Astrocyte (in vitro differentiated cells and primary cell): ENCODE measurements at regions not wholly inside any gene's neighbourhood (a gene's known extent, or its start where the extent isn't known, plus 50 kb on each side); places are given as distances from the start of the nearest gene placed in this dataset.

ENCODE experiments used
- DNase-seq: peaks from one replicate; pipeline ENCODE4 v3.0.0-alpha.2; 2010; ENCODE audit warnings: low read depth
- FAIRE-seq: peaks from 2 replicates; lab custom pipeline; 2011; peaks lifted over from hg19 to GRCh38; lab: Jason Lieb, UNC
- H2AFZ ChIP-seq: 2 replicates; pipeline ENCODE4 v1.6.0; 2012; ENCODE audit warnings: low read depth, low read length, inconsistent platforms
- H3K27ac ChIP-seq: 2 replicates; pipeline ENCODE4 v1.5.1; 2011; ENCODE audit warnings: low read depth, low read length, inconsistent platforms
- H3K27me3 ChIP-seq: 2 replicates; pipeline ENCODE4 v1.6.0; 2011; ENCODE audit warnings: low read length, inconsistent platforms; ENCODE audit not compliant: insufficient read depth
- H3K36me3 ChIP-seq: 2 replicates; pipeline ENCODE4 v1.5.1; 2011; ENCODE audit warnings: low read length, inconsistent platforms; ENCODE audit not compliant: insufficient read depth
- H3K4me1 ChIP-seq: 2 replicates; pipeline ENCODE4 v1.5.1; 2011; ENCODE audit warnings: low read length, inconsistent platforms; ENCODE audit not compliant: insufficient read depth
- H3K4me2 ChIP-seq: 2 replicates; pipeline ENCODE4 v1.6.0; 2012; ENCODE audit warnings: low read length, inconsistent platforms
- H3K4me3 ChIP-seq: 2 replicates; pipeline ENCODE4 v1.5.1; 2011; ENCODE audit warnings: low read depth, mild to moderate bottlenecking, low read length, inconsistent platforms; ENCODE audit not compliant: insufficient read depth
- H3K79me2 ChIP-seq: 2 replicates; pipeline ENCODE4 v1.6.0; 2012; ENCODE audit warnings: mild to moderate bottlenecking, low read length, inconsistent platforms; ENCODE audit not compliant: insufficient read depth
- H3K9ac ChIP-seq: 2 replicates; pipeline ENCODE4 v1.6.0; 2012; ENCODE audit warnings: mild to moderate bottlenecking, low read length, inconsistent platforms
- H3K9me3 ChIP-seq: 2 replicates; pipeline ENCODE4 v1.5.1; 2012; ENCODE audit warnings: low read depth, mild to moderate bottlenecking, low read length, inconsistent platforms; ENCODE audit not compliant: insufficient read depth
- H4K20me1 ChIP-seq: 2 replicates; pipeline ENCODE4 v1.6.0; 2012; ENCODE audit warnings: low read length, inconsistent platforms; ENCODE audit not compliant: insufficient read depth
- H3K27ac Mint-ChIP-seq: one replicate; pipeline ENCODE4 v1.8.0; 2021; ENCODE audit warnings: mild to moderate bottlenecking, mixed read lengths; ENCODE audit not compliant: unreplicated experiment
- H3K27me3 Mint-ChIP-seq: one replicate; pipeline ENCODE4 v1.8.0; 2021; ENCODE audit warnings: low read depth, mixed read lengths; ENCODE audit not compliant: unreplicated experiment
- H3K36me3 Mint-ChIP-seq: one replicate; pipeline ENCODE4 v1.8.0; 2021; ENCODE audit warnings: low read depth, mixed read lengths; ENCODE audit not compliant: unreplicated experiment
- H3K4me1 Mint-ChIP-seq: one replicate; pipeline ENCODE4 v1.8.0; 2021; ENCODE audit warnings: low read depth, mixed read lengths; ENCODE audit not compliant: unreplicated experiment
- H3K4me3 Mint-ChIP-seq: one replicate; pipeline ENCODE4 v1.8.0; 2021; ENCODE audit warnings: mild to moderate bottlenecking, moderate library complexity, mixed read lengths; ENCODE audit not compliant: unreplicated experiment
- H3K9me3 Mint-ChIP-seq: one replicate; pipeline ENCODE4 v1.8.0; 2021; ENCODE audit warnings: mild to moderate bottlenecking, mixed read lengths; ENCODE audit not compliant: unreplicated experiment
- CTCF ChIP-seq: IDR thresholded peaks from 2 replicates; pipeline ENCODE4 v1.5.1; 2011; ENCODE audit warnings: low read depth, mild to moderate bottlenecking, inconsistent platforms, low read length, moderate library complexity; ENCODE audit not compliant: insufficient read depth
- EZH2 ChIP-seq: IDR thresholded peaks from 2 replicates; pipeline ENCODE4 v1.6.1; 2012; ENCODE audit warnings: mild to moderate bottlenecking, low read length, inconsistent platforms; ENCODE audit not compliant: insufficient read depth

GRCh38 chr3:159029306-159030026 is 227.6 kb downstream of the MFSD1 start:
- Mint-ChIP-seq H3K4me3 (no peak overlapping the region), H3K4me1 (peaks cover 2% of the 10 kb centered on the region), H3K27ac (no peak overlapping the region), H3K27me3 (no peaks in the 10 kb centered on the region), H3K9me3 (peaks cover 4% of the 10 kb centered on the region), H3K36me3 (no peaks in the 10 kb centered on the region)
- Histone ChIP-seq H3K27ac (no peak overlapping the region), H3K4me3 (no peak overlapping the region), H3K9ac (no peak overlapping the region), H3K79me2 (no peaks in the 10 kb centered on the region), H3K4me1 (no peaks in the 10 kb centered on the region), H3K27me3 (no peaks in the 10 kb centered on the region), H3K36me3 (no peaks in the 10 kb centered on the region), H3K4me2 (no peak overlapping the region), H4K20me1 (no peaks in the 10 kb centered on the region), H3K9me3 (no peaks in the 10 kb centered on the region), H2AFZ (no peak overlapping the region)
- DNase-seq (no peak), FAIRE-seq (no peak)
- TF ChIP-seq CTCF (no peak), EZH2 (no peak)

GRCh38 chr3:159030138-159030670 is 228.3 kb downstream of the MFSD1 start:
- H3K4me1 ChIP-seq = no peaks in the 10 kb centered on the region
- no peaks in the 10 kb centered on the region for H3K9me3 ChIP-seq
- H3K9ac ChIP-seq = no peak overlapping the region
- no peaks in the 10 kb centered on the region for H3K36me3 Mint-ChIP-seq
- no peaks in the 10 kb centered on the region for H3K27me3 ChIP-seq
- H4K20me1 ChIP-seq = no peaks in the 10 kb centered on the region
- no peak overlapping the region for H3K27ac ChIP-seq
- no peak overlapping the region for H3K4me3 Mint-ChIP-seq
- H2AFZ ChIP-seq = no peak overlapping the region
- no peak overlapping the region for H3K4me3 ChIP-seq
- H3K4me2 ChIP-seq = no peak overlapping the region
- FAIRE-seq (no peak), DNase-seq (no peak)
- TF ChIP-seq EZH2 (no peak), CTCF (no peak)
- H3K4me1 Mint-ChIP-seq = peaks cover 2% of the 10 kb centered on the region
- H3K79me2 ChIP-seq = no peaks in the 10 kb centered on the region
- H3K27me3 Mint-ChIP-seq = no peaks in the 10 kb centered on the region
- H3K36me3 ChIP-seq = no peaks in the 10 kb centered on the region
- H3K9me3 Mint-ChIP-seq = peaks cover 4% of the 10 kb centered on the region
- H3K27ac Mint-ChIP-seq = no peak overlapping the region

GRCh38 chr3:159030886-159031679 is 229.2 kb downstream of the MFSD1 start:
- Mint-ChIP-seq H3K4me3 (no peak overlapping the region), H3K9me3 (peaks cover 4% of the 10 kb centered on the region), H3K4me1 (peaks cover 2% of the 10 kb centered on the region), H3K27ac (no peak overlapping the region), H3K27me3 (no peaks in the 10 kb centered on the region), H3K36me3 (no peaks in the 10 kb centered on the region)
- H3K27me3 ChIP-seq = no peaks in the 10 kb centered on the region
- no peak overlapping the region for H3K4me2 ChIP-seq
- FAIRE-seq (no peak), DNase-seq (no peak)
- no peaks in the 10 kb centered on the region for H3K79me2 ChIP-seq
- H3K27ac ChIP-seq = no peak overlapping the region
- H4K20me1 ChIP-seq = no peaks in the 10 kb centered on the region
- no peaks in the 10 kb centered on the region for H3K9me3 ChIP-seq
- no peak for TF ChIP-seq CTCF
- TF ChIP-seq EZH2 = no peak
- H3K9ac ChIP-seq = no peak overlapping the region
- no peak overlapping the region for H3K4me3 ChIP-seq
- no peaks in the 10 kb centered on the region for H3K4me1 ChIP-seq
- no peak overlapping the region for H2AFZ ChIP-seq
- no peaks in the 10 kb centered on the region for H3K36me3 ChIP-seq
